NCI-H774 (cell line): ENCODE measurements at regions not wholly inside any gene's neighbourhood (a gene's known extent, or its start where the extent isn't known, plus 50 kb on each side); places are given as distances from the start of the nearest gene placed in this dataset.

Experiments used
- DNase-seq: peaks from one replicate; lab custom pipeline; 2025; lab: John Stamatoyannopoulos, UW

DNA sequence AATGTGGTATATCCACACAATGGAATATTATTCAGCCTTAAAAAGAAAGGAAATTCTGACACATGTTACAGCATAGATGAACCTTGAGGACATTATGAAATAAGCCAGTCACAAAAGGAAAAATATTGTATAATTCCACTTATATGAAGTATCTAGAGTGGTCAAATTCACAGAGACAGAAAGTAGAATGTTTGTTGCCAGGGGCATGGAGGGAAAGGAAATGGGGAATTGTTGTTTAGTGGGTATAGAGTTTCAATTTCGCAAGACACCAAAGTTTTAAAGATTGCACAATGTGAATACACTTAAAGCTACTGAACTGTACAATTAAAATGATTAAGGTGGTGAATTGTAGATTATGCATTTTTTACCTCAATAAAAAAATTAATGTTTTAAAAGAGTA is 92.9 kb downstream of the TXNL1 start:
- DNase-seq: no peak

DNA sequence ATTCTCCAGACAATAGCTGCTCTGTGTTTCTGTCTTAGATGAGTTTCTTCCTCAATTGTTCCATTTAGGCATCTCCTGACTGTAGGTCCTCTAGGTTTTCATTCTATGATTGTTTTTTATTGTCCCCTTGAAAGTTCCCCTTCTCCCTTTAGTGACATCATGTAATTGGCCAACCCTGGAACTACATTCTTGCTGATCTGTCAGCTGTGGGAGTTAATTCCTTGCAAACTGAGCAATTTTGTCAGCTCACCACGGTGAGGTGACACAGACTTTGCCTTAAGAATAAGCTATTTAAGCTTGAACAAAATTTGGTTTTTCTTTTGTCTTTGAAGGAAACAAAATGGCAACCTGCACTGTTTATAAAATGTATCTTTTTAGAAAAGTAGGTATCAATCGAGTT is 95.9 kb downstream of the TXNL1 start:
- DNase-seq: no peak

DNA sequence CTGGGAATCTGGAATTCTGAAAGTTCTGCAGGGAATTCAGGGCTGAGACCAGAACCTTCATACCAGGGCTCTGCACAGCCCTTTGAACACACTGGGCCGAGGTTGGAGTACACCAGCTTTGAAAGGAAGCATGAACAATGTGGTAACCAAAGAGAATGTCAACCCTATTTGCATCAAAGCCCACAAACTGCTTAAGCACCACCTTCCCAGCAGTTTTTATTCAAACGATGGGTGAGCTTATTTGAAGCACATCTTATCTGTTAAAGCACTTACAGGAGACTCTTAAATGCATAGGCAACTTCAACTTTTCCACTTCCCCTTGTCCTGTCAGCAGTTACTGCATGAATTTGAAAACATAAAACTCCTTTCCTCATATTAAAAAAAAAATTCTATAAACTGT is 96.6 kb downstream of the TXNL1 start:
- no peak for DNase-seq

DNA sequence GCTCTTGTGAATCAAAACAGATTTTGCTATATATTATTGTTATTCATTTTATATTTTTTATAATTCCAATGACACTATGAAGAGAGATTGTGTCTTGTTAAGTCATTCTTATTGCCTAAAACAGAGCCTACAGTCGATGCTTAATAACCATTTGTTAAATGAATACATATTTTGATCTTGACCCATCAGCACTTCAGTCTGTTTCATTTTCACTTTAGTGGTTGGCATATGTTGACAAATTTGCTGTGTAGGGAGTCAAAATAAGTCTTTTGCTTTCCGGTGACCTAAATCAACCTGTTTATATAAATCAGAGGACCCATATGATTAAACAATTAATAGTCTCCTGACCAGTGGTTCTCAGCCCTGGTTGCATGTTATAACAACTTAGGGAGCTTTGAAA is 97.1 kb downstream of the TXNL1 start:
- no peak for DNase-seq

DNA sequence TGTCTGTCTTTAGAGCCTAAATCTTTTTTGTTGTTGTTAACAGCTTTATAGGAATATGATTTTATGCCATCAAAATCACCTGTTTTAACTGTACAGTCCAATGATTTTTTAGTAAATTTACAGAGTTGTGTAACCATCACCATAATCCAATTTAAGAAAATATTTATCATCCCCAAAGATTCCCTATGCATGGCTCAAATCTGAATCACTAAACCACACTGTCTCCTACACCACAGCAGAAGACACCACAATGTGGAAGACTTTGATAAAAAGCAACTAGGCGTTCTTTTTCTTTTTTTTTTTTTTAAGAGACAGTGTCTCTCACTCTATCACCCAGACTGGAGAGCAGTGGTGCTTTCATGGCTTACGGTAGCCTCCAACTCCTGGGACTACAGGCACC is 99.6 kb downstream of the TXNL1 start:
- DNase-seq: no peak

DNA sequence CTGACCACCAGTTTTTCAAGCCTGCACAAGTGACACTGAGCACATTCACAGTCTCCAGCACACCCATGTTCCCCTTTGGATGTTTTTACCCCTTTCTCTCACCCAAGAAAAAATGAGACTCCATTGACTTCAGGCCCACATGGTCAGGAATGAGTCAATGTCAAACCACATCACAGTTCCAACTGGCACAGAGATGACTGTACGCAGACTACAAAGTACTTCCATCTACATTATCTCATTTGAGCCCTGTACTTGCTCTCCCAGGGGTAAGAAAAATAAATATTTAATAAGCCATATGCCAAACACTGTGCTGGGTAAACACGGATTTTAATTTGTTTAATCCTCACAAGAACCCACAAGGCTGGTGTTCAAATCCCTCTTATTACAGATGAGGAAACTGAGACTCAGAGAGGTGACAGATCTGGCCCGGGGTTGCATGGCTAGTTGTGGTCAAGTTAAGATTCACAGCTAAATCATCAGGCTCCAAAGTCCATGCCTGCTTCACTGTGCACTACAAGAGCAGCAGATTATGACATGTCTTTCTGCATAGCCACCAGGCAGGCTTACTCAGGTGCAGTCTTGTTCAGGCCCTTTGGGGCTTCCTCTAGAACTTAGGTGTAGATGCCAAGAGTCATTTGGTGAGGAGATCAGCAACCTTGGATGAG is 106.1 kb downstream of the TXNL1 start:
- DNase-seq: no peak

DNA sequence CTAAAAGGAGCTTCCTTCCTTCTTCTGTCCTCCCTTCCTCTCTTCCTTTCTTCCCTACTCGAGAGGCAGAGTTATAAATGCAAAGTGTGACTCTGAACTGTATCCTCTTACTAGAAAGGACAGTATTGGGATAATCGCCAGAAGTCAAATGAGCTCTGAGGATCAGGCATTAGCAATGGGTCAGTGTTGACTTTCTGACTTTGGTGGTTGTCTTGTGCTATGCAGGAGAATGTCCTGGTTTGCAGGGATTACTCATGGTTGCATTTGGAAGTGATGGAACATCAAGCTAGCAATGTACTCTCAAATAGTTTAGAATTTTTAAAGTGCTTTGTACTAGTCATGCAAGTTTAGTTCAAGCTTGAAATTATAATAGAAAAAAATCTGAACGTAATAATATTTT is 115.6 kb downstream of the TXNL1 start:
- no peak for DNase-seq

DNA sequence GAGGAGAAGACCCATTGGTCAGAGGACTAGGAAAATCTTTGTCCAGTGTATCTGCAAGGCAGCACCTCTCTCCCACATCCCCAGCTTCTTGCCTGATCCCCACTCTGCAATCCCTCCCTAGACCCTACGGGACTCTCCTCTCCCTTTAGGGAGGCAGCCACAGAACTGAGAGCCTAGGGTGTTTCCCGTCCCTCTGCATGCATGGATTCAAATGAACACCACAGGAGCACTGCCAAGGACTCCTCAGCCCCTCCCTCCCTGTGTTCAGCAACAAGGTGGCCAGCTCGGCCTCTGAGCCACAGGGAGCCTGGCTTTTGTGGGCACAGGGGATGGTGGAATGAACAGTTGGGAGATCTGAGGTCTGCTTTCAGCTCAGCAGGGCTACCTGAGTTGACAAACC is 117.1 kb downstream of the TXNL1 start:
- no peak for DNase-seq

DNA sequence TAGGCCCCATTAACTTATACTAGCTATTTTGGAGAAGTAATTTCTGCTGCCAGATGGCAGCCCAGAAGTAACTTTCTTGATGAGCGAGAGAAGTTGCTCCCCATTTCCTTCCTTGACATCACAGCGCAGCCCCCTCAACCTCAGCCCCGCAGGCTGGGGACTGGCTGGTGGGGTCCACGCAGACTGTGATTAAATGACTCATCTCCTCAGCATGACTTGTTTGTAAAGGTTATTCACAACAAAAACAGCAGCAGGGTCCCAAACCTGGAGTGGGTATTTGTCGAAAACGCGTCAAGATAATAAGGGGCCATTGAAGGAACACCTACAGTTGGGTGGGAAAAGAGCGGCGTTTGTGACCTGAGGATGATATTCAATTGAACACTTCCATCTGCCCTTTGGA is 120.6 kb downstream of the TXNL1 start:
- DNase-seq: no peak

DNA sequence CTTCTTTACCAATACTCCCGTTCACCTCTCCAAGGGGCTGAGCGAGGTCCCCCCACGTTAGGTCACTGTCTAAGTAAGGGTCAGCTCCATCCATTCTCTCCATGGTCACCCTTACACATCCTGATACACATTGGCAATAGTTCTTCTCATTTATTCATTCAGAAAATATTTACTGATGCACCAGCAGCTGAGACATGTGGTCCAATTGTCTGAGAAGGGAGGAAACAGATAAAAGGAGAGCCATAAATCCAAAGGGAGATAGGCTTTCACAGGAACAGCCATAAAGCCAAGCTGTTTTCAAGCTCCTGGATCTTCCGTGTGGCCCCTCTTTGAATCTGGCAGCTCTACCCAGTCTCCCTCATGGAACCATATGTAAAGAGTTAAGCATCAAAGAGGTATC is 121.2 kb downstream of the TXNL1 start:
- no peak for DNase-seq

DNA sequence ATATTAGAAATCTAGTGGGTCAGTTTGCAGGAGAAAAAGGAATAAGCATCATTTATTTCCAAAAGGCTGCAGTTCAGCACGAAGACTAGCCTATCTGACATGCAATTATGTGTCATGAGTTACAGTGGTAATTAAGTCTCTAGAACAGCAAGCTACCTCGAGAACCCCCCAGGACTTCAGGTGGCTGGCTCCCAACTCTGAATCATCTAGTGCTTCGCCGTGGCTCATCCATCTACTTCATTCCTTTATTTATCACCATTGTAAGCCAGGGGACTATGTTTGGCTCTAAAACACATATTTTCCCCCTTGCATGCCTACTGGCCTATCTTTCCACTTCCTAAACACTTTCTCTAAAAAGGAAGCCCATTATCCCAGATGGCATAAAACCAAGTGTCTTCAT is 121.6 kb downstream of the TXNL1 start:
- no peak for DNase-seq

DNA sequence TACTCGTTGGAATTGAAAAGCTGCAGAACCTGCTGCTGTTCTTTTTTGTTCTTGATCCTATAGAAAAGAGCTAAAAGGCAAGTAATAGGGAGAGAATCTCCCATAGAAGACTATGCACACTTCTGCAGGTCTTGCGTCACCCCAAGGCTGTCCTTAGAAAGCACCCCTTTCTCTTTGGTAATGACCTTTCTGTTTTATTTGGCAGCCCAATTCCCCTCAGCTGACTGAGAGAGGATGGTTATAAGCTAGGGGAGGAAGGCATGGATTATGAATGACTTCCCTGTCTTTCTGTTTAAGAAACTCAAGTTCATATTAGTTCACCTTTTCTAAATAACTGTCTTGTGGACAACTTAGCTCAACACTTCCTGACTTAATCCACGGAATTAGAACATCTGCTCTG is 122.9 kb downstream of the TXNL1 start:
- DNase-seq: no peak

DNA sequence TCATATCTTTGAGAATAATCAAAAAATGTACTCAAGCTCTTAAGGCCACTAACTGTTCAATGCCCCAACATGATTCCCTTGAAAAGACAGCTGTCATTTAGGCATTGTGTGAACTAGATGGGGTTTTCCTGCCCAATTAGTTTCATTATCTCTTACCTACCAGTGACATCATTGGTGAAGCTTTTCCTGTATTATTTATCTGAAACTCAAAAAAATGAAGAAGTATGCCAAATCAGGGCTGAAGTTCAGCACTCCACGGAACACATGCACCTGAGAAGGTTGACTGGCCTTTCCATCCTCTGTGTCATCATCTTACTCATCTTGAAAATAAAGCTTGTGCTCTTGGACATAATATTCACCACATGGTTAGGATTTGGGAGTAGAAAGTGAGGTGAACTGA is 126.4 kb downstream of the TXNL1 start:
- no peak for DNase-seq

DNA sequence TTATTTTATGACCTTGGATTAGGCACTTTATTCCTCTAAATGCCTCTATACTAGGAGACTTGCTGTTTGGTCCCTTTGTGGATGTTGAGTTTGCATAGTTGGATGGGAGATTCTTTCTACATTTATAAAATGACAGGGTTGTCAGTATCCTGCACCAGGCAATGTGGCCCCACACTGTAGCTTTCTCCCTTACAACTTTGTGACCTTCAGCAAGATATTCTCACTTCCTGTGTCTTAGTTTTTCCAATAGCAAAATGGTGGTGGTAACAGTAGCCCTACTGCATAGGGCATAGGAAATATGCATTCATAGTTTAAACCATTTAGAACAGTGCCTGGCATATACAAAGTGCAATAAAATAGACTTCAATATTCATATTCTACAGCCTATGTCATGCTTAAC is 128.3 kb downstream of the TXNL1 start:
- DNase-seq: no peak

DNA sequence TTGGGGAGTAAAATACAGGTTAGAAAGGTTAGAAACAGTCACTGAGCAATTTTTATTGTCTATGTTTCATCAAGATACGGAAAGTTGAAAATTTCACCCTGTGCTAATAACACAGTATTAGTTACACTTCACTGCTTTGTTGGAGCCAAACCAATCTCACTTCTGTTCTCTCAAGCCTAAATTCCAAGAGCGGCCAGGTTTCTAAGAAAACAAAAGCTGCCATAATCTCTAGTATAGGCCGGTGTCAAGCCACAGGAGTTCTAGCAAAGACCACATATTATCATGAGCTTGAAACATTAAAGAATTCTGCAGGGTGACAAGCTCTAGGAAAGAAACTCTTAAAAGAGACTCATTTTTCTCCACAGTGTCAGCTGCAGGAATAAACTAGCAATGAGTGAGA is 128.7 kb downstream of the TXNL1 start:
- no peak for DNase-seq

DNA sequence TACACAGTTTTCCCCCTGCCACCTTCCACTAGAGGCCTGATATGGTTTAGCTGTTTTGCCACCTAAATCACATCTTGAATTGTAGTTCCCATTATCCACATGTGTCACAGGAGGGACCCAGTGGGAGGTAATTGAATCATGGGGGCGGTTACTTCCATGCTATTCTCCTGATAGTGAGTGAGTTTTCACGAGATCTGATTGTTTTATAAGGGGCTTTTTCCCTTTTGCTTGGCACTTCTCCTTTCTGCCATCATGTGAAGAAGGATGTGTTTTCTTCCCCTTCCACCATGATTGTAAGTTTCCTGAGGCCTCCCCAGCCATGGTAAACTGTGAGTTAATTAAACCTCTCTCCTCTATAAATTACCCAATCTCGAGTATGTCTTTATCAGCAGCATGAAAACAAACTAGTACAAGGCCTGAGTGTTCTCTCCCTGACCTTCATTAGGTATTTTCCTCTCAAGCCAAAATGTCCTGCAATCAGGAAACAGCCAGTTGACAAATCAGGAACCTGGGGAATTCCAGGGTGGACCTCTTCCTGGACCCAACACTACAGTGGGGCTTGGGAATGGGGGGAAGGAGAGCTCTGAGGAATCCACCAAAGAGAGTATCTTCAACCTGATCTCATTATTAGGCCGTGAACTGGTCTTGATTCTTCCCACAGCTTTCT is 129.9 kb downstream of the TXNL1 start:
- no peak for DNase-seq

DNA sequence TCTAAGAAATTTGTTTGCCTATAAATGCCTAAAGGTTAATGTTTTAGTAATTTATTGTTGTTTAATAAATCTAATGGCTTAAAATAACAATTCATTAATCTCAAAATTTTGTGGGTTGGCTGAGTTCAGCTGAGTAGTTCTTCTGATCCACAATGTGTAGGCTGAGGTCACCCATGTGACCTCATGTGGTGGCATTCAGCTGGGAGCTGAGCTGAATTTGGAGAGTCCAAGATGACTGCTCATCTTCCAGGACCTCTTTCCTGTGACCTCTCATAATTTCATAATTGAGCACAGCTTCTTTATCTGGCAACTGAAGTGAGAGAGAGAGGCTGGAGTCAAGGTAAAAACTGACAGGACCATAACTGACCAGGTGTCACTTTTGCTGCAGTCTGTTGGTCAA is 132.4 kb downstream of the TXNL1 start:
- DNase-seq: no peak

DNA sequence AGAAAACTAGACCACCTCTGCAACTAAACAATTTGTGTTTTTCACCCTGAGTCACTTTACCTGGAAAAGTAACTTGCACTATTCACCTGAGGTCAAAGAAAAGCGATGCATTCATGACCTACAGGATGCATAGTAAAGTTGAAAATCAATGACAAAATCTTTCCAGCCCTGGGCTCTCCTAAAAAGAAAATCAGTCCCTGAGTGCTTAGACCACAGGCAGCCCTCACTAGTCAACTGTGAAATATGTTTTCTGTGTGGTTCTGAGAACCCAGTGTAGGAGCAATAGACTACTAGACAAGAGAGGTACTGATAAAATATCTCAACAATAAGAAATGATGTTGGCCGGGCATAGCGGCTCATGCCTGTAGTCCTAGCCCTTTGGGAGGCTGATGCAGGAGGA is 133.1 kb downstream of the TXNL1 start:
- DNase-seq: no peak

DNA sequence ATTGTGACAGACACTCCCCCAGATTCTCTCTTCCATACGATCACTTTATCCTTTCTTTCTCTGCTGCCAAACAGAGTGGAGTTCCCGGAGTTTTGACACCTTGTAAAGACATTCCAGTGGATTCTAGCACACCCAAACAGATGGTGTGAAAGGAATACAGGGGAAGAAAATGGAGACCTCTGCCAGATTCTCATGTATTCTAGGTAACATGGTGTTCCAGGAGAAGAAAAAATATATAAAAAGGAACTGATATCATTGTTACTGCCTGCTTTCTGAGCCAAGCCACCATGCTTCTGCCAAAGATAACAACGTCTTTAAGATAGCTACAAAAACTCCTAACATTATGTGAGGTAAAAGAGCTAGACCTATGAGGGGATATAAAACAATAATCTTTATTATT is 136.5 kb downstream of the TXNL1 start:
- DNase-seq: no peak

DNA sequence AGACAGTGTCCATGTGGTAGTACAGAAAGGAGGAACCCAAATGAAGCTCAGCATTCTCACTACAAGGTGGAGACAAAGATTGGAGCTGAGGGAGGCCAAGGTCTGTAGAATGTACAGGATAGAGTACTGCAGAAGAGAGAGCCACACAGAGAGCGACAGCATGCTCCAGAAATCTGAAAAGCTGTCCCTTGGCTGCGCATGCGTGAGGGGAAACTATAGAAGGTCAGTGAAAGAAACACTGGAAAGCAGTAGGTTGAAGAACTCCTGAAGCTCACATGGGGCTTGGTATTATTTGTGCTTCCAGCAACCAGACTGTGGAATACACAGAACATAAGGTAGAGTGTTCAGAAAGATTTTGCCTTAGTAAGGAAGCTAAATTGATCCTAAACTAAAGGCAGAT is 142.5 kb downstream of the TXNL1 start:
- no peak for DNase-seq

DNA sequence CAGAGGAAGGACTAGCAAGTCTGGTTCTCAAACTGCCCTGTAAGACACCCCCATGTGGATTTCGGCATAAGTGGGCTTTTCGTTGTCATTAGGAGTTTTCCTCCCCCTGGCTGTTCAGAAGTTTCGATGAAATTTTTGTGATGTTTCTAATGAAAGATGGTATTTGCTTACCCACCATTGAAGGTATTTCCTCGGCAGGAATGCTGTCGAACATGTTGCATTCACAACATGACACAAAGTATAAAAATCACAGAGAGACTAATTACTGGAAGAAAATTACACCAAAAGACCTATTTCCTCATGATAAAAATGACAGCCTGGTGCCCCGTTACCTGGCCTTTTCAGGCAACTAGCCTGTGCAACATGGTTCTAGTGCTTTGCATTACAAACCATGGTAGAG is 144.9 kb downstream of the TXNL1 start:
- DNase-seq: no peak

DNA sequence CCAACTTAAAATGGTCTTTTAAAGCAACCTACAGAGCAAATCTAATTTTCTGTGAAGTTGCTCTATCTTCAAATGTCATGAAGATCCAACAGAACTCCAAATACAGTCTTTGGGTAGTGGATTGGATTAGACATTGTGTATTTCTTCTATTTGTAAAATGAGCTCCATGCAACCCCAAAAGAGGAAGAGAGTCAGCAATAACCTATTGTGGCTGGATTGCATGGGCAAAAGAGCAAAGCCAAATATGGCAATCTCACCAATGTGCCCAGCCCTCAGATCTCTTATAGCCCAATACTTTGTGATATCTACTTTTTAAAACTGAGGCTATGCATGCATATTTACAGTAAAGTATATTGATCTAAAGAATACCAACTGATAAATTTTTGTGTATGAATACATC is 146.3 kb downstream of the TXNL1 start:
- DNase-seq: no peak

DNA sequence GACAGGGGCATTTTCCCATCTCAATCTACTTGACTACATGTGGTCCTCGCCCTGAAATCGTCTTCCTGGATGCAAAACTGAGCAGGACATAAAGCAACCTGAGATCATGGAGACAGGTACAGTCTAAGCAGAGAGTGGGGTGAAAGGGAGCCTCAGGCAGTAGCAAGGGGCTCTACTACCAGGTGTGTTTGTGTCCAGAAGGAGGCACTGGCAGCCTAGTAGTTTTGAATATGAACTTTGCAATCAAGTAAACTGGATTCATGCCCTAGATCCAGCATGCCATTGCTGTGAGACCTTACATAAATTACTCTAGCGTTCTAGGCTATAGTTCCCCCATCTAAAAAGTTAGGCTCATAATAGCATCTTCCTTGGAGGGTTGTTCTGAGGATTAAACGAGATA is 147.4 kb downstream of the TXNL1 start:
- DNase-seq: no peak

DNA sequence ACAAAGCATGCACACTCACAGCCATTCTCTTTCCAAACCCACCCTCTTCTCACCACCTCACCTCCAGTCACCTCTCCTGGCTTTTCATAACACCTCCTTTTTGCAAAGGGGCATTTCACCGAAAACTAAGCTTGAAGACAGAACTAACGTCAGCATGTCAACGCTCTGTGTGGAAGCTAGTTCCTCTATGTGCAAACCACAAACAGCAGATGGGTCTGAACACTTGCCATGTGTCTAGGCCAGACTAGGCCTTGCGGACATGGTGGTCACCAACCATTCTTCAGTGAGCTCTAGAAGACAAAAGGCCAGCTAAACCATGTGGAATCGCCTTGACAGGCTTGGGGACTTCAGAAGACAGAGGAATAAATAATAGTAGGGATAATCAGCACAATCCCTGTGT is 148.5 kb downstream of the TXNL1 start:
- no peak for DNase-seq
